Endodermal cell (in vitro differentiated cells): ENCODE measurements at regions not wholly inside any gene's neighbourhood (a gene's known extent, or its start where the extent isn't known, plus 50 kb on each side); places are given as distances from the start of the nearest gene placed in this dataset.

Source experiments
- DNase-seq: peaks from one replicate; pipeline ENCODE4 v3.0.0-alpha.2; 2017
- H3K27ac ChIP-seq: 2 replicates; pipeline ENCODE4 v1.5.1; 2013; ENCODE audit warnings: mild to moderate bottlenecking, low read depth, low read length, moderate library complexity
- H3K27me3 ChIP-seq: 2 replicates; pipeline ENCODE4 v1.6.1; 2013; ENCODE audit warnings: mild to moderate bottlenecking, low read length, moderate library complexity; ENCODE audit not compliant: insufficient read depth, control insufficient read depth, poor library complexity, severe bottlenecking
- H3K36me3 ChIP-seq: 2 replicates; pipeline ENCODE4 v1.7.0; 2013; ENCODE audit warnings: mild to moderate bottlenecking, low read length, moderate library complexity; ENCODE audit not compliant: control insufficient read depth, insufficient read depth
- H3K4me1 ChIP-seq: one replicate; pipeline ENCODE4 v1.7.0; 2013; ENCODE audit warnings: low read length; ENCODE audit not compliant: control insufficient read depth, insufficient read depth
- H3K4me3 ChIP-seq: 2 replicates; pipeline ENCODE4 v1.5.1; 2013; ENCODE audit warnings: mild to moderate bottlenecking, low read length, moderate library complexity
- H3K9ac ChIP-seq: 2 replicates; pipeline ENCODE4 v1.6.1; 2013; ENCODE audit warnings: mild to moderate bottlenecking, low read length, moderate library complexity; ENCODE audit not compliant: poor library complexity, severe bottlenecking; ENCODE audit errors: extremely low read depth
- H3K9me3 ChIP-seq: 2 replicates; pipeline ENCODE4 v1.6.1; 2013; ENCODE audit warnings: mild to moderate bottlenecking, low read length, moderate library complexity; ENCODE audit not compliant: control insufficient read depth
- H3K27ac Mint-ChIP-seq: 2 replicates; pipeline ENCODE4 v1.8.0; 2020; ENCODE audit warnings: mixed read lengths
- H3K27me3 Mint-ChIP-seq: 2 replicates; pipeline ENCODE4 v1.8.0; 2021; ENCODE audit warnings: mild to moderate bottlenecking, mixed read lengths; ENCODE audit not compliant: insufficient read depth
- H3K36me3 Mint-ChIP-seq: 2 replicates; pipeline ENCODE4 v1.8.0; 2020; ENCODE audit warnings: low read depth, mixed read lengths
- H3K4me1 Mint-ChIP-seq: 2 replicates; pipeline ENCODE4 v1.8.0; 2020; ENCODE audit warnings: mixed read lengths
- H3K4me3 Mint-ChIP-seq: 2 replicates; pipeline ENCODE4 v1.8.0; 2020; ENCODE audit warnings: mild to moderate bottlenecking, moderate library complexity, mixed read lengths
- H3K9me3 Mint-ChIP-seq: 2 replicates; pipeline ENCODE4 v1.8.0; 2020; ENCODE audit warnings: mild to moderate bottlenecking, mixed read lengths
- CTCF ChIP-seq: fragments of 200-600 bp; sonication (generic); conservative IDR thresholded peaks from 2 replicates; pipeline ENCODE4 v1.5.0; 2021; ENCODE audit warnings: antibody characterized with exemption, mild to moderate bottlenecking
- WGBS, 2 experiments: methylation state at CpG; one replicate each; pipeline versions ENCODE4 v1.1.5 to v1.1.7; 2013; ENCODE audit warnings: missing lambda C conversion rate in 2 of 2, mixed read lengths in 1 of 2; ENCODE audit not compliant: insufficient coverage in 1 of 2, insufficient read length in 1 of 2; 5-methylcytosine and 5-hydroxymethylcytosine counted together

- Mint-ChIP-seq H3K27ac (peak overlapping the region; percentile 66), H3K9me3 (no peaks in the 10 kb centered on the region), H3K4me1 (peaks cover 37% of the 10 kb centered on the region), H3K27me3 (peaks cover 25% of the 10 kb centered on the region), H3K36me3 (no peaks in the 10 kb centered on the region), H3K4me3 (no peak overlapping the region)
- no peak overlapping the region for H3K4me3 ChIP-seq
- H3K27ac ChIP-seq: no peak overlapping the region
- DNase-seq: peak; percentile 63
- no peak for TF ChIP-seq CTCF
- peaks cover 16% of the 10 kb centered on the region for H3K27me3 ChIP-seq
- H3K4me1 ChIP-seq: peaks cover 11% of the 10 kb centered on the region
- H3K9ac ChIP-seq: no peak overlapping the region
- no peaks in the 10 kb centered on the region for H3K36me3 ChIP-seq
- WGBS, 2 experiments: 54 to 100% methylated on average over 1 to 2 of the region's 2 CpGs
- H3K9me3 ChIP-seq: no peaks in the 10 kb centered on the region
These were observed 232.2 kb downstream of the IKZF2 start for GRCh38 chr2:212919238-212919637.

- Mint-ChIP-seq H3K36me3 (no peaks in the 10 kb centered on the region), H3K27me3 (peaks cover 25% of the 10 kb centered on the region), H3K4me3 (no peak overlapping the region), H3K27ac (no peak overlapping the region), H3K9me3 (no peaks in the 10 kb centered on the region), H3K4me1 (peaks cover 34% of the 10 kb centered on the region)
- Histone ChIP-seq H3K4me1 (peaks cover 11% of the 10 kb centered on the region), H3K27me3 (peaks cover 16% of the 10 kb centered on the region), H3K27ac (no peak overlapping the region), H3K9ac (no peak overlapping the region), H3K4me3 (peak overlapping the region; percentile 2), H3K36me3 (no peaks in the 10 kb centered on the region), H3K9me3 (no peaks in the 10 kb centered on the region)
- TF ChIP-seq CTCF: no peak
- no peak for DNase-seq
These were observed 233.1 kb downstream of the IKZF2 start for GRCh38 chr2:212918336-212918735.

GRCh38 chr2:212915121-212915782 is 236.2 kb downstream of the IKZF2 start:
- Histone ChIP-seq H3K27me3 (peaks cover 16% of the 10 kb centered on the region), H3K4me1 (peaks cover 14% of the 10 kb centered on the region), H3K9me3 (no peaks in the 10 kb centered on the region), H3K27ac (no peak overlapping the region), H3K36me3 (no peaks in the 10 kb centered on the region), H3K4me3 (no peak overlapping the region), H3K9ac (no peak overlapping the region)
- H3K27me3 Mint-ChIP-seq: peaks cover 22% of the 10 kb centered on the region
- no peak for DNase-seq
- H3K27ac Mint-ChIP-seq: no peak overlapping the region
- H3K4me1 Mint-ChIP-seq: peaks cover 38% of the 10 kb centered on the region
- no peak for TF ChIP-seq CTCF
- no peaks in the 10 kb centered on the region for H3K9me3 Mint-ChIP-seq
- 84 to 95% methylated on average over 2 to 4 of the region's 4 CpGs for WGBS, 2 experiments
- H3K36me3 Mint-ChIP-seq: no peaks in the 10 kb centered on the region
- H3K4me3 Mint-ChIP-seq: no peak overlapping the region
